ENCODE measurements at regions not wholly inside any gene's neighbourhood (a gene's known extent, or its start where the extent isn't known, plus 50 kb on each side); places are given as distances from the start of the nearest gene placed in this dataset.
A peak's percentile ranks its signal among the peaks of the same experiment; 100 is the strongest.

DNA sequence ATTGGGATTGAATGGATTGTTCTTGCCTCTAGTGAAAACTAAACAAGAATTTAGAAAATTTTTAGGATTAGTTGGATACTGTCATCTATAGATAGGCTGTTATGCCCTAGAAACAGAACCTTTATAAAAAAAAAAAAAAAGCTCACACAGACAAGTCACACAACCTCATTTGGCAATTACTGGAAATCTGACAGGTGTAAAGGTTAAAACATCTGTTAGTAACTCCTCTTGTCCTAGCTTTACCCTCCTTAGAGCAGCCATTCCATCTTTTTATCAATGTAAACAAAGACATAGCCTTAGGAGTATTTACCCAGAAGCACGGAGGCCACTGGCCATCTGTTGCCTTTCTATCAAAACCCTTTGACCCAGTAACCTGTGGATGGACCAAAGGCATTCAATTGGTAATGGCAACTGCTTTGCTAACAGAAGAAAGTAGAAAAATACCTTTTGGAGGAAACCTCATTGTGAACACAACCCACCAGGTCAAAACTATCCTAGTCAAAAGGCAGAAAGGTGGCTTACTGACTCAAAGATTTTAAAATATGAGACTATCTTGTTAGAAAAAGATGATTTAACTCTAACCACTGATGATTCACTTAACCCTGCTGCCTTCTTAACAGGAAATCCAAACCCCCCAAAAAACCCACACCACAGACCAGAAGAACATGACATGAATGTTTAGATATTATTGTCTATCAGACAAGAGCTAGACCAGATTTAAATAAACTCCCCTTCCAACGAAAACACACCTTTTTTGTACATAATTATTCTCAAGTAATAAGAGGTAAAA lies 357.2 kb upstream of the HSFY2 start:
- peak; percentile 37 for DNase-seq

DNA sequence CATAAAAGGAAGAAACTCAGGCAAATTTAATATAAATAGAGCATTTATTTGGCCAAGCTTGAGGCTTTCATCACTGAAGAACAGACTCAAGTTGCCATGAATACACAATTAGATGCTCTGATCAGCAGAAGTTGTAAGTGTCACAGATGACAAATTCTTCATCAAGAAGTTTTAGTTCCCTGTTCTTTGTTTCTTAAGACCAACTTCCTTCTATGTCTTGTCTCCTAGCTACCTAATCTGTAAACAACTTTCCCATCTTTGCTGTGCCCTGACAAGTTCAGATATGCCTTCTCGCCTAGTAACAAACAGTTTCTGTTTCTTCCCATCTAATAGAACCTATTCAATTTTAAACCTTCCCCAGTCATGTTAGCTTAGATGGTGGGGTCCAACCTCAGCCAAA lies 353.4 kb upstream of the HSFY2 start:
- peak; percentile 81 for DNase-seq

DNA sequence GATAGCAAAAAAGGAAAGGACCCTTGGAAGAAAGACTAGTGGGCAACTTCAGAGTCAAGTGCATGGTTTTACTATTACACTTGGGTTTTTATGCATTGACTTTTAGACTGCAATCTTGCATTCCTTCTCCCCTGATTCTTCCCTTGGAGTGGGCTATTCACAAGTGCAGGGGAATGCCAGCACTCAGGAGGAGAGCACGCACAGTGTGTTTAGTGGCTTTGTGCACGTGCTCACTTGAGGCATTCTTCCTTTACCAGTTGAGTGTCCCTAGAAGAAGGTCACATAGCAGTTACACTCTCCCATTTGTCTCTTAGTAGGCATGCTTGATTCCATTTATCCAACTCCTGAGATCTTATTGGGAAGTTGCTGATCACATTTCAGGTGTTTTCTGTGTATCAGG lies 351.1 kb upstream of the HSFY2 start:
- DNase-seq: no peak

DNA sequence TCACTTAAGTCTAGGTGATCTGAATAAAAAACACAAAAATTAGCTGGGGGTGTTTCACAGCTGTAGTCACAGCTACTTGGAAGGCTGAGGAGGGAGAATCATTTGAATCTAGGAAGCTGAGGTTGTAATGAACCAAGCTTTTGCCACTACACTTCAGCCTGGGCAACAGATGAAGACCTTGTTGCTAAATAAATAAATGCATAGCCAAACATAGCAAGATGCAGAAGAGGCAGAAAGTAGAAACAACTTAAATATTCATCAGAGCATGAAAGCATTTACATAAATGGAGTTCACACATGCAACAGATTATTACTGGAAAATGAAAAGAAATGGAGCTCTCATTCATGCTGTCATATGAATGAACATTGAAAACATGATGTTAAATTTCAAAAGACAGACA lies 348.9 kb upstream of the HSFY2 start:
- DNase-seq: no peak

DNA sequence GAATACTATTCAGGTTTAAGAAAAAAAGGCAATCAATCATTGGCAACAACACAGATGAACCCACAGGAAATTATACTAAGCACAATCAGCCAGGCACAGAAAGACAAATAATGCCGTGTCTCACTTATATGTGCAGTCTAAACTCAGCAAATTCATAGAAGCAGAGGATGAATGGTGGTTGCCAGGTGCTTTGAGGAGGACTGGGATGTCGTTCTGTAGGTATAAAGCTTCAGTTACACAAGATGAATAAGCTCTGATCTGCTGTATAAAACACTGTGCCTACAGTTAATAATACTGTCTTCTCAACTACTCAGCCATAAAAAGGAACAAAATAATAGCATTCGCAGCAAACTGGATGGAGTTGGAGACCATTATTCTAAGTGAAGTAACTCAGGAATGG lies 324.8 kb upstream of the HSFY2 start:
- no peak for DNase-seq

DNA sequence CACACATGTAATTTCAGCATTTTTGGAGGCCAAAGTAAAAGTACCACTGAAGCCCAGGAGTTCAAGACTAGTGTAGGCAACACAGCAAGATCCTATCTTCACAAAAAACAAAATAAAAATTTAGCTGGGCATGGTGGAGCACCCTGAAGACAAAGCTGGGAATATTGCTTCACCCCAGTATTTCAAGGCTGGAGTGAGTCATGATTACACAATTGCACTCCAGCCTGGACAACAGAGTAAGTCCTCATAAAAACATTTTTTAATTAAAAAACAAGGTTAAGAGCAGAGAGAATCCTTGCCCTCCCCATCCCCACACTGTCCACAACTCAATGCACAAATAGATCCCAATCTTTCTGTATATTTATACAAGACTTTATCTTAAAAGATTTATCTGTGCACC lies 321.9 kb upstream of the HSFY2 start:
- peak; percentile 61 for DNase-seq

- no peak for DNase-seq
Observed at GRCh38 chrY:19083006-19083405, 309.5 kb upstream of the HSFY2 start.

DNA sequence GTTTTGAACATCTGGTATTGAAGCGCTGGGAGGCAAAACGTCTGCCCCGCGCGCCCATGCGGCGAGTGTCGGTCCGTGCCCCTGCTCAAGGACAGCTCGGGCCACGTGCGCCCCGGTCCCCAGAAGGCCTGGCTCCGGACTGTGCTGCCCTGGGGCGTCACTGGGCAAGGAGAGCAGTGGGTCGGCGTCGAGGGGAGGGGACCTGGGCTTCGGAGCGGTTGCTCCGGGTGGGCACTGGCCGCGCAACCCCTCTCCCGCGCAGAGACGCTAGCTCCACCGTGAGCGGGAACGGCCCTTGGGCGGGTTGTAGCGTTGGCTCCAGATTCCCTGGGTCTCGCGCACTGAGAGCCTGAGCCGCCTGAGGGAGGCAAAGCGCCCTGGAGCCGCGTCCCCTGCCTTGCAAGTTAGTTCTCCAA lies 304.2 kb upstream of the HSFY2 start:
- DNase-seq: peak; percentile 48

GRCh38 chrY:19076846-19077697 lies 303.5 kb upstream of the HSFY2 start:
- DNase-seq: peak; percentile 92

DNA sequence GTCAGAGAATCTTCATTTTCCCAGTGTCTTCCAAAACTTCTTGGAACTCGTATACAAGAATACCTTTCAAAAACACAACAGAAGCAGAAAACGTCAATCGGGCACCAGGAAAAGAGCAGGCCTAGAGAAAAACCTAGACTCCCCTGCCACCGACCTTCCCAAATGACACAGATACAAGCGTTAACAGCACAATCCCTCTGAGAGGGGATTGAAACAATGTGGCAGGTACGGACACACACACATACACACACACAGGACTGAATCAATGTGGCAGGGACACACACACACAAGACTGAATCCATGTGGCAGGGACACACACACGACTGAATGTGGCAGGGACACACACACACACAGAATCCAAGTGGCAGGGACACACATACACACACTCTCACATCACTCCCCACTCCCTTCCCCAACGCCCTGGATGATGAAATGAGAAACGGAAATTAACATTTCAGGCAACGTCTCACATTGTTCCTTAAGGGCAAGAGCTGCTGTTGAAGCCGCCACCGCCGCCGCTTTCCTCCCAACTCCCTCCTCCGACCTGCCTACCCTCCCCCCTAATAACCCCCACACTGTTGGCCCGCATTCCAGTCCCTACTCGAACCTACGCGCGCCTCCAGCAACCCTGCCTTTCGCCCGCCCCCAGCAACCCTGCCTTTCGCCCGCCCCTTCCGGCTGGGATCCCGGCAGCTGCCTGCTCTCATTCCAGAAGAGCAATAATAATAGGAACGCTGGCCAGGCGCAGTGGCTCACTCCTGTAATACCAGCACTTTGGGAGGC lies 302.1 kb upstream of the HSFY2 start:
- DNase-seq: peak; percentile 60

DNA sequence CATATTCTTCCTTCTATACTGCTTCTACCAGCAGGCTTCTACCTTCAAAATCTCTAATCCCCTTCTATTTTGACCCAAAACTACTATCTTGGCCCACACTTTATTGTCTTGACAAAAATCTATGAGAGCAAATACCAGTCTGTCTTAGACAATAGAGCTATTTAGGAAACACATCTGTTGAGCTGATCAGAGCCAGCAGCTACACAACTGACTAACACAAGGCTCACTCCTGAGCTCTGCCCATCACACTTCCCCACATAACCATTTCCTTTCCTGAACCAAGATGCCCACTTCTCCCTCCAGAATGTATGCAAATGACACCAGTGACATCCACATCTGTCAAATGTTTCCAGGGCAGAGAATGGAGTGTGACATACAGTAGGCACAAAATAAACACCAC lies 293.9 kb upstream of the HSFY2 start:
- DNase-seq: peak; percentile 6

GRCh38 chrY:19066447-19067190 lies 293.1 kb upstream of the HSFY2 start:
- no peak for DNase-seq

DNA sequence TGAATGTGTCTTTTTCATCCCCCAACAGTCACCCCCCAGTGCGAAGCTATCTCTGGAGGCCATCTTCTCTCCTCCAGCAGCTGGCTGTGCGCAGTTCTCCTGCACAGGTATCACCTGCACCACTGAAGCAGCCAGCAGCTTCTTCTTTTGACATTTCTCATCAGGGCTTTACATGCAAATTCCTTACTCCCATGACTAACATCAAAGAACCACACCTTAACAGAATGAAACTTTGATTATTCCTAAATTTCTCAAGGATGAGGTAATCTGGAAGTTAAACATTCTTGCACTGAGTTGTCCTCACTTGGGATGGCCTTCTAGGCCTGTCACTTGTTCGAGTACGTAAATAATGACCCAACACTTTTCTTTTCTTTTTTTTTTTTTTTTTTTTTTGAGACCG lies 291.6 kb upstream of the HSFY2 start:
- DNase-seq: no peak

GRCh38 chrY:19059733-19060132 lies 286.2 kb upstream of the HSFY2 start:
- DNase-seq: no peak

- no peak for DNase-seq
Observed at GRCh38 chrY:19058831-19059370, 285.4 kb upstream of the HSFY2 start.

DNA sequence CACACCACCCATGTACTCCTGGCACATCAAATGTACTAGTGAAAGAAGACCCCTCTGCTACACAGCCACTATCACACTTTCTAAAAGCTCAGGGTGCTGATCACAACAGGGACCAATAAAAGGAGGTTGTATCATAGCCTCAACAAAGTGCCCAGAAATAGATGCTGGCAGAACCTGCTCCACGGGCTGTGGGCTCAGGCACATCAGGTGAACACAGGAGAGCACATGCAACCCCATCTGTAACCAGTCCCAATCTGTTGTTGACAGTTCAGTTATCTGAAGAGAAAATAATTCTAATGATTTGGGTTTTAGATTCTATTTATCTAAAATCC lies 282.6 kb upstream of the HSFY2 start:
- DNase-seq: no peak

DNA sequence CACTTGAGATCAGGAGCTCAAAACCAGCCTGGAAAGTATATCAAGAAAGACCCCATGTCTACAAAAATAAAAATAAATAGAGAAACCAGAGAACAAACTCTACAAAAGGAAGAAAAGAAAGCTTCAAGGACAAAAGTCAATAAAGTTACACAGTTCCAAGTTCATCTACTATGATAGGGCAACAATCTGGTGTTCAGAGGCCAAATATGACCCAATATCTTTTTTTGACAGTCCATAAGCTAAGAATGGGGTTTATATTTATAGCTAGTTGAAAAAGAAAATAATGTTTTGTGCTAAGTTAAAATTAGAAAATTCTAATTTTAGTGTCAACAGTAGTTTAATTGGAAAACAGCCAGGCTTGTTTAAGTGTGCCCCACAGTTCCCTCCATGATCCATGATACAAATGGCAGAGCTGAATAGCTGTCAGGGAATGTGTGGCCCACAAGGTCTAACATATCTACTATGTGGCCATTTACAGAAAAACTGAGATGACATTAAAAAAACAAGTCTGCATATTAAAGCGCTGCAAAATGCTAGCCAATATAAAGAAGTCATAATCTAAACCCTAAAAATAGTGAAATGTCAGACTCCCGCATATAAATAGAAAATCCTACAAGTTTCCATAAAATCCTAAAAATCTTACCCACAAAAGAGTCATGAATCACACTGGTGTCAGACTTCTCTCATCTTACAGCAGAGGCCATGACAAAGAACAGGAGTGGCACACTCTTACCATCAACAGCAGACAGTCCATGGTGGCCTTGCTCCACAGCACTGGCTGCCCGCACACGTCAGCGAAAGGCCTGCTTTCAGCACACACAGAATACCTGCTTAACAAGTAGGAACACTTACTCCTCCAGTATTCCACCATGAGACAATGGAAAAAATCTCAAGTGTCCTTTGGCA lies 281.9 kb upstream of the HSFY2 start:
- no peak for DNase-seq

- no peak for DNase-seq
Observed at GRCh38 chrY:19053806-19054205, 280.3 kb upstream of the HSFY2 start.

DNA sequence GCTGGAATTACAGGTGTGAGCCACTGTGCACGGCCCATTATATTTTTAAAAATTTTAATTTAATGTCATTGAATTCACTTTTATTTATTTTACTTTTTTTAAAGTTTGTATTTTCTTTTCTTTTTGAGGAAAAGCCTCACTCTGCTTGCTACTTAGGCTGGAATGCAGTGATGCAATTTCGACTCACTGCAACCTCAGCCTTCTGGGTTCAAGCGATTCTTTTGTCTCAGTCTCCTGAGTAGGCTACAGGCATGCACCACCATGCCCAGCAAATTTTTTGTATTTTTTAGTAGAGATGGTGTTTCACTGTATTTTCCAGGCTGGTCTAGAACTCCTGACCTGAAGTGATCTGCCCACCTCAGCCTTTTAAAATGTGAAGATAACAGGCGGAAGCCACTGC lies 277.5 kb upstream of the HSFY2 start:
- DNase-seq: no peak

- DNase-seq: no peak
Observed at GRCh38 chrY:19042984-19043442, 269.5 kb upstream of the HSFY2 start.

DNA sequence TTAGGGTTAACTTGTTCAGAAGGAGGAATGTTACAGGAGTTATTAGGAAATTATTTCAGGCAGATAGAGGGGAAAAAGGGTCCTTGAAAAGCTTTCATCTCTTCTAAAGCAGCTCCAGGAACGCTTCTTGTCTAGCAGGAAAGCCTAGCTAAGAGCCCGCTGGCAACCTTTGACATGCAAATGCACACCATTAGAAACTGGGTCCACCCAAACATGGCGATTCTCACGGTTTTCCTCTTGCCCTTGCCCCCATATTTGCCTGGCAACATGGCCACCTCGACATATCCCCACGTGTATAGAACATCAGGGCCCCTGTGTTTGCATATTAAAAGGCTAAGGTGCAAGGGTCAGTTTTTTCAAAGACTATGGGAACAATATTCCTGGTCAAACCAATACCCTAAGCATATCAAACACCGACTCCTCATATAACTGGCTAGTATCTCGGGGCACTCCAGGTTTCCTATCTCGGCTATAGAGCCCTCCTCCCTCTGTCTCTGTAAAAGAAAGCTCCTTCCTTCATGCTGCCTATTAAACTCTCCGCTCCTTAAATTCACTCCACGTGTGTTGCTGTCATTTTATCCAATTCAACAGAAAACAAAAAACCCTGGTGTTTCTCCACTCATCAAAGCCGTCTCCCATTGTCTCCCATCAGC lies 268.9 kb upstream of the HSFY2 start:
- no peak for DNase-seq
